Hepatocyte (in vitro differentiated cells): ENCODE measurements at regions not wholly inside any gene's neighbourhood (a gene's known extent, or its start where the extent isn't known, plus 50 kb on each side); places are given as distances from the start of the nearest gene placed in this dataset.
A peak's percentile ranks its signal among the peaks of the same experiment; 100 is the strongest.

Experiments
- DNase-seq: peaks from one replicate; pipeline ENCODE4 v3.0.0-alpha.2; 2016; ENCODE audit warnings: low spot score
- H2AFZ ChIP-seq: fragments of 200-600 bp; sonication (generic); 2 replicates; pipeline ENCODE4 v1.6.0; 2016; ENCODE audit warnings: antibody characterized with exemption, mild to moderate bottlenecking
- H3K27ac ChIP-seq: fragments of 200-600 bp; sonication (generic); 2 replicates; pipeline ENCODE4 v1.5.1; 2016; ENCODE audit warnings: mild to moderate bottlenecking
- H3K27me3 ChIP-seq: fragments of 200-600 bp; sonication (generic); 2 replicates; pipeline ENCODE4 v1.6.1; 2016
- H3K36me3 ChIP-seq: fragments of 200-600 bp; sonication (generic); replicated peaks from 2 replicates; pipeline ENCODE4 v1.5.1; 2016; ENCODE audit warnings: low read depth; ENCODE audit not compliant: insufficient read depth
- H3K4me1 ChIP-seq: fragments of 200-600 bp; sonication (generic); 2 replicates; pipeline ENCODE4 v1.5.1; 2016; ENCODE audit warnings: mild to moderate bottlenecking, moderate library complexity; ENCODE audit not compliant: insufficient read depth
- H3K4me2 ChIP-seq: fragments of 200-600 bp; sonication (generic); 2 replicates; pipeline ENCODE4 v1.6.0; 2016
- H3K4me3 ChIP-seq: fragments of 200-600 bp; sonication (generic); 2 replicates; pipeline ENCODE4 v1.5.1; 2016; ENCODE audit warnings: mild to moderate bottlenecking
- H3K79me2 ChIP-seq: fragments of 200-600 bp; sonication (generic); 2 replicates; pipeline ENCODE4 v1.6.0; 2017; ENCODE audit warnings: mild to moderate bottlenecking
- H3K9me2 ChIP-seq: fragments of 200-600 bp; sonication (generic); replicated peaks from 2 replicates; pipeline ENCODE4 v1.6.0; 2017; ENCODE audit warnings: mild to moderate bottlenecking; ENCODE audit not compliant: insufficient read depth
- H3K9me3 ChIP-seq: fragments of 200-600 bp; sonication (generic); 2 replicates; pipeline ENCODE4 v1.5.1; 2016; ENCODE audit warnings: low read depth, mild to moderate bottlenecking
- H4K20me1 ChIP-seq: fragments of 200-600 bp; sonication (generic); 2 replicates; pipeline ENCODE4 v1.6.0; 2016; ENCODE audit warnings: mild to moderate bottlenecking; ENCODE audit not compliant: insufficient read depth, poor library complexity, severe bottlenecking
- CTCF ChIP-seq: fragments of 200-600 bp; sonication (generic); IDR thresholded peaks from 2 replicates; pipeline ENCODE4 v1.5.1; 2016; ENCODE audit warnings: antibody characterized with exemption, mild to moderate bottlenecking; ENCODE audit not compliant: poor library complexity
- EZH2 ChIP-seq: fragments of 200-600 bp; sonication (generic); IDR thresholded peaks from 2 replicates; pipeline ENCODE4 v1.6.1; 2016; ENCODE audit warnings: antibody characterized with exemption, mild to moderate bottlenecking, borderline replicate concordance
- EZH2phosphoT487 ChIP-seq: fragments of 200-600 bp; sonication (generic); IDR thresholded peaks from one replicate; pipeline ENCODE4 v1.6.1; 2018; ENCODE audit warnings: antibody characterized with exemption, mild to moderate bottlenecking, low read depth, moderate library complexity; ENCODE audit not compliant: unreplicated experiment, severe bottlenecking
- WGBS: methylation state at CpG from one replicate; pipeline ENCODE4 v1.1.6; 2016; ENCODE audit warnings: low lambda C conversion rate; ENCODE audit errors: missing lambda C conversion rate; 5-methylcytosine and 5-hydroxymethylcytosine counted together

- Histone ChIP-seq H3K79me2 (no peaks in the 10 kb centered on the region), H3K4me2 (peak overlapping the region; percentile 1), H3K27me3 (no peaks in the 10 kb centered on the region), H3K9me3 (no peaks in the 10 kb centered on the region), H3K9me2 (no peaks in the 10 kb centered on the region), H3K4me3 (no peak overlapping the region), H2AFZ (no peak overlapping the region), H3K4me1 (peaks cover 3% of the 10 kb centered on the region), H3K36me3 (no peaks in the 10 kb centered on the region), H4K20me1 (no peaks in the 10 kb centered on the region), H3K27ac (peak overlapping the region; percentile 41)
- DNase-seq = peak; percentile 16
- WGBS = 38% methylated on average over 2 of the region's 2 CpGs
- no peak for TF ChIP-seq CTCF
- TF ChIP-seq EZH2phosphoT487 = no peak
- no peak for TF ChIP-seq EZH2
Measured at GRCh38 chr3:25007974-25008658, 419.9 kb upstream of the RARB start.

- DNase-seq = no peak
- Histone ChIP-seq H3K4me2 (no peak overlapping the region), H3K36me3 (no peaks in the 10 kb centered on the region), H3K9me2 (no peaks in the 10 kb centered on the region), H3K79me2 (no peaks in the 10 kb centered on the region), H2AFZ (no peak overlapping the region), H3K4me1 (no peaks in the 10 kb centered on the region), H3K27ac (no peak overlapping the region), H3K27me3 (no peaks in the 10 kb centered on the region), H4K20me1 (no peaks in the 10 kb centered on the region), H3K4me3 (no peak overlapping the region), H3K9me3 (no peaks in the 10 kb centered on the region)
- no peak for TF ChIP-seq EZH2
- no peak for TF ChIP-seq EZH2phosphoT487
- TF ChIP-seq CTCF = no peak
- WGBS = 57% methylated on average over 2 of the region's 2 CpGs
Measured at GRCh38 chr3:25009665-25010064, 418.4 kb upstream of the RARB start.

- Histone ChIP-seq H3K36me3 (no peaks in the 10 kb centered on the region), H2AFZ (no peak overlapping the region), H3K4me2 (no peak overlapping the region), H3K9me3 (no peaks in the 10 kb centered on the region), H3K79me2 (no peaks in the 10 kb centered on the region), H3K4me1 (no peaks in the 10 kb centered on the region), H3K4me3 (no peak overlapping the region), H3K27ac (no peak overlapping the region), H3K27me3 (no peaks in the 10 kb centered on the region), H4K20me1 (no peaks in the 10 kb centered on the region), H3K9me2 (no peaks in the 10 kb centered on the region)
- DNase-seq = no peak
- TF ChIP-seq EZH2 (no peak), EZH2phosphoT487 (no peak), CTCF (no peak)
Measured at GRCh38 chr3:25015599-25015998, 412.5 kb upstream of the RARB start.

- no peak overlapping the region for H3K4me3 ChIP-seq
- H2AFZ ChIP-seq = no peak overlapping the region
- no peaks in the 10 kb centered on the region for H3K4me1 ChIP-seq
- H3K27ac ChIP-seq = no peak overlapping the region
- no peaks in the 10 kb centered on the region for H3K9me2 ChIP-seq
- no peaks in the 10 kb centered on the region for H4K20me1 ChIP-seq
- no peaks in the 10 kb centered on the region for H3K79me2 ChIP-seq
- TF ChIP-seq CTCF (no peak), EZH2phosphoT487 (no peak)
- no peak overlapping the region for H3K4me2 ChIP-seq
- H3K9me3 ChIP-seq = no peaks in the 10 kb centered on the region
- no peak for DNase-seq
- H3K27me3 ChIP-seq = no peaks in the 10 kb centered on the region
- no peaks in the 10 kb centered on the region for H3K36me3 ChIP-seq
Measured at GRCh38 chr3:25018909-25019308, 409.2 kb upstream of the RARB start.
